ENCODE measurements at regions not wholly inside any gene's neighbourhood (a gene's known extent, or its start where the extent isn't known, plus 50 kb on each side); places are given as distances from the start of the nearest gene placed in this dataset.

- TF ChIP-seq EP300 (IDR thresholded peaks at IDR 0.05; ENCODE audit: borderline replicate concordance in 1 of 2, low read depth in 1 of 2, low read length in 1 of 2), result no peak
- no peak for TF ChIP-seq USF1 (IDR thresholded peaks at IDR 0.05; ENCODE audit: borderline replicate concordance, low read depth)
- no peak for TF ChIP-seq POLR2AphosphoS5 (IDR thresholded peaks at IDR 0.05; ENCODE audit: low read depth, low read length)
- TF ChIP-seq CTCF (IDR thresholded peaks at IDR 0.05), result no peak
- no peak for TF ChIP-seq RAD21 (IDR thresholded peaks at IDR 0.05; ENCODE audit: low read length)
- no peak for TF ChIP-seq REST (IDR thresholded peaks at IDR 0.05; ENCODE audit: low read depth, low read length)
- TF ChIP-seq RFX5 (IDR thresholded peaks at IDR 0.05; ENCODE audit: low read length), result no peak
Measured at GRCh38 chr12:45557016-45557415, 172.5 kb upstream of the ARID2 start.

Measured in SK-N-SH (cell line).